GM08714 (cell line): ENCODE measurements at regions not wholly inside any gene's neighbourhood (a gene's known extent, or its start where the extent isn't known, plus 50 kb on each side); places are given as distances from the start of the nearest gene placed in this dataset.

Source experiments
- H3K4me3 ChIP-seq: fragments of 200-500 bp; sonication (Bioruptor generic); 2 replicates; pipeline ENCODE4 v1.5.1; 2014; ENCODE audit warnings: mild to moderate bottlenecking, low read length, inconsistent platforms
- ZNF274 ChIP-seq: IDR thresholded peaks from 2 replicates; pipeline ENCODE4 v1.6.1; 2012; ENCODE audit warnings: mild to moderate bottlenecking, low read depth, low read length

DNA sequence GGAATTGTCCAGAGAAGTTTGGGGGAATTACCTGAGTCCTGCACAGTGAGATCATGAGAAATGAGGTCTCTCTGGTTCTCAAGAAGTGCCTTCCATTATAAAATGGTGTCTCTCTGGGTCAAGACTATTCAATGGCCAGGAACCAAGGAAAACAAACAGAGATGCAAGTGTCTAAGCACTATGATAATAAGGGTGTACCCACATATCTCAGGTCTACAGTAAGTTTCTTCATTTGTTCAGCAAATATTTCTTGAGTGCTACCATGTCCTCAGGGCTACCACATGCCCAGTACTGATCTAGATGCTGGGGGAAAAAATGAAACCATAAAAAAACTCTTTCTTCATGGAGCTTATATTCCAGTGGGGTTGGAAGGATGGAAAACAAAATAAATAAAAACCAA is 170.0 kb downstream of the ACKR3 start:
- H3K4me3 ChIP-seq, result no peak overlapping the region
- no peak for TF ChIP-seq ZNF274

DNA sequence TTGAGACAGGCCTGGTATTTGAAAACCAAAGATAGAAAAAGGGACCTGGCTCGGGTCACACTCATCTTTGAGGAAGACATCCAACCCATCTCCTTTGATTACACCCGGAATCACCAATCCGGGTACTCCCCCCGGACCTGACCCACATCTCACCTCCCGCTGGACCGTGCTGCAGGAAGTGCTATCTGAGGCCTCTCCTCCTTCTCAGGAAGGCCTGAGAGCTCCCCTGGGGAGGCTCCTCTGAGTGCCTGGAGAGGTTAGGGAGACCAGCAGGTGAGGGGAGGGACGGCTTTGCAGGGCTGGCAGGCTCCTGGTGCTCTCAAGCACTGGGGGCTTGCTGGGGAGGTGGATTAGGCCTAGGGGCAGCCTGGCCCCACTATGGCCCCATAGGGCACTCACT is 170.9 kb downstream of the ACKR3 start:
- TF ChIP-seq ZNF274, result no peak

DNA sequence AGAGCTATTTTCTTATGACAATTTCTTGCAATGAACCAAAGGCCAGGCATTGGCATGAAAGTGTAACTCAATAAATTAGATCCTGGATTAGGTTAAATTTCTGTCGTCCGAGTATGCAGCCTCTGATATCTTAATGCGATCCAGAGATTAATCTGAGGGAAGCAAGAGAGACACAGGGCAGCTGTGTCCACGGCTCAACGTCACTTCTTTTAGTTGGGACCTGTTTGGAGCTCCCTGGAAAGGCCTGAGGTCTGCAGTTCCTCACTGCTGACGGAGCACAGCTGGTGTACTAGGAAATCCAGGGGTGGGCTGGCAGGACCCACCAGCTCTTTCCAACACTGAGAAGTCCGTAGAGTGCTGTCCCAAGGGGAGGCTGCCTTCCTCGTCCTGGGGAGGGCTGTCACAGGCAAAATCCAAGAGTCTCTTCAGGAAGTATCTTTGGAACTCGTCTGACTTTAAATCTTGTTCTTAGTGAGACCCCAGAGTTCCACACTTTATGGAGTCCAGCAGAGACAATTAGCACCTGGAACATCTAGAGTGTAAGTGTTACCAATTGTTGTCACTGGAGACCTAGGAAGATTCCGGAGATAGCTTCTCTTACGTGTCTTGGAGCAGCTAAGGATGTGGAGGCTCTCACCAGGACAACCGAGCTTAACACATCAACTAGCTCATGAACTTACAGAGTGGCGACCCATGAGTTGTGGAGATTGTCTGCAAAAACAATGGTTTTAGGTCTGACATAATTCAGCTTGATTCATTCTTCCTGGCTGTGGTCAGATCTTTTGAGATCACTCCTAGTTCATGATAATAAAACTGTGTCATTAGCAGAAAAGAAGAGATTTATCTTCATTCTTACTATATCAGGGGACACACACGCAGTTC is 173.7 kb downstream of the ACKR3 start:
- TF ChIP-seq ZNF274, result no peak
- no peak overlapping the region for H3K4me3 ChIP-seq

More for the DNA sequence above, 170.9 kb downstream of the ACKR3 start:
- no peak overlapping the region for H3K4me3 ChIP-seq

DNA sequence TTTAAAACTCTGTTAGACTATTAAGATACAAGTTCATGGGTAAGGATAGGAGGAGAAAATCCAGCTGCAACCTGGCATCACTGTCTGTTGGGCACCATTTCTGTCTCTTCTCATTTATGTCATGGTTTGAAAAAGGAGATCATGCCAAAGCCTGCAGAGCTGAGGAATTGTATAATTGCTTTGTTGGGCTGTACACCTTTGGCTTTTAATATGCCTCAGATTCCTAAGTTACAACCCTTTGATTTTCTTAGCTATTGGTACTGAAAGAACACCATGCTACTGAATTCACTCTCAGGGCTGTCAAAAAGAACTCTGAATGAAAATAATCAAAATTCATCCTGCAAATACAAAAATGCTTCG is 174.3 kb downstream of the ACKR3 start:
- H3K4me3 ChIP-seq, result no peak overlapping the region
- TF ChIP-seq ZNF274, result no peak

DNA sequence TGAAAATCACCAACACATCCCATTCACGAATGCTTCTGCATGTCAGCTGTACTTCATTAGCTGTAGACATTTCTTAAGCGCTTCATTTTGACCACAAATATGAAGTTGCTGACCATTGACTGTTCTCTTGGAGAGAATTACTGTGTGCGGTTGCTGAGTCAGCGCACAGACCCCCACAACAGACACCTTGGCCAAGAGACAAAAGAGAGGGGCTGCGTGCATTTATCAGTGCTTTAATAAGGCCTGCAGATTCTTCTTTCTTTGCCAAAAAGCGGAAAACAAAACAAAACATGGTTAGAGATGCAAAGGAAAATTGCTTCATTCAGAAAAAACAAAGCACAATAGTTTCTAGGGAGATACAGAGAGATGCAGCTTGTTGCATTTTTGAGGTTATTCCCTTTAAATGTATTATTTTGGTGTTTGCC is 174.7 kb downstream of the ACKR3 start:
- H3K4me3 ChIP-seq, result no peak overlapping the region
- no peak for TF ChIP-seq ZNF274

DNA sequence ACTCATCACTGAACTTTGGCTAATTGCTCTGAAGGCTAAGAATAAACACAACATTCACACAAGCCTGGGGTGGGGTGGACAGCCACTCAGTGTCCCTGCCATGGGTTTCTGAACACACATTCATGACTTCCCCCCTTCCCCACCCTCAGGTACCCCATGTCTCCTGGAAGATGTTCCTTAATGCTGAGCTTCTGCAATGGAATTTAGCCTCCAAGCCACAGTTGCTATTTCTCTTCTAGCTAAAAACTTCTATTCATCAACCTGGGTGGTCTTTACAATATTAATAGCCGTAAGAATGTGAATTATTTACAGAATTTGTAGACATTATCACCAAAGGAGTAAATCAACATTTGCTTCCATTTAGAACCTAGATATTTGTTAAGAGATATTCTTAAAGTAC is 175.1 kb downstream of the ACKR3 start:
- TF ChIP-seq ZNF274, result no peak
- H3K4me3 ChIP-seq, result no peak overlapping the region

DNA sequence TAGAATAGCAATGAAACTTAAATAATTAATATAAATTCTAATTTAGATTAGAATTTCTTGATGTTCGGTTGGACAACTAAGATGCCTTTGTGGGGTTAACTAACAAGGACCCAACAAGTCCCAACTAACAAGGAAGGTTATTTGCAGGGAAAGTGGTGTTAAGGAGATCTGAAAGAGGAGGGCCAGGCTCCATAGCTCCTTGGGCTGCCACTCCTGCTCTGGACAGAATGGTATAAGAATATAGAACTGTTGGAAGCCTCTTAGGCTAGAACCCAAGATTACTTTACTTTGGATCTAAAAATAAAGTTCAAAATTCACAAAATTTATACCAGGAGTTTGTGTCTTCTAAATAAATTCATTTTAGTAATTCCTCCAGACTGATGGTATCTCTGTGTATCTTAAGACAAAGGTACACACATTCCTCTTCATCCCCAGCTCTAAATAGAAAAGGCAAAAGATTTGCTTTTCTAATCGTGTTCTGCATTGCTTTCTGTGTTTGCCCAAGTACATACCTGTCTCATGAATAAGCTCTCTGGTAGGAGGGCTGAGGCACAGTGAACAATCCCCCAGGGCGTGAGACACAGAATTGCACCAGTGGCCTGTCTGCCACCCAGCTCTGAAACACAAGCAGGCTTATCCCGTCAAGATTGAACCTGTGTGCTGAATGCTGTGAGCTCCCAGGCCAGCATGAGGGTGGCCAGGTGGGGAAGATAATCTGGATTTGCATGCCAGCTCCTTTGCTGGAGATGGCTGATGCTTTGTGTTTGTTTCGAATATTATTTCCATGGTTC is 176.0 kb downstream of the ACKR3 start:
- no peak overlapping the region for H3K4me3 ChIP-seq

DNA sequence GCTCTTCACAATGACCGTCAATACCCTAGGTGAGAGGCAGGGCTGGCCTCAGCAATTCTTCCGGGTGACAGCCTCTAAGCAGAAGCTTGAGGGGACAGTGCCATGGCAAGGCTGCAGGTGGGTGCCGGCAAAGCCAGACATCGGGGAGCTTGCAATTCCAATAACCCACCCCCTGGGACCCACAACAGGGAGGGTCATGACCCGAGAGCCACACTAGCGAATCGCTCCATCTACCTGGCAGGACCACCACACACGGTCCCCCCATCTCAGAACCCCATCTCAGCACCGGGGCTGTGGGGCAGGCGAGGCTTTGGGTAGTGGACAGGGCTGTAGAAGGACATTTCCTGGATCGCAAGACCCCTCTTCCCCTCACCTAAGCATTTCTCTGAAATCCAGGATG is 177.2 kb downstream of the ACKR3 start:
- TF ChIP-seq ZNF274, result no peak
- no peak overlapping the region for H3K4me3 ChIP-seq

More for the DNA sequence above, 176.0 kb downstream of the ACKR3 start:
- TF ChIP-seq ZNF274, result no peak

DNA sequence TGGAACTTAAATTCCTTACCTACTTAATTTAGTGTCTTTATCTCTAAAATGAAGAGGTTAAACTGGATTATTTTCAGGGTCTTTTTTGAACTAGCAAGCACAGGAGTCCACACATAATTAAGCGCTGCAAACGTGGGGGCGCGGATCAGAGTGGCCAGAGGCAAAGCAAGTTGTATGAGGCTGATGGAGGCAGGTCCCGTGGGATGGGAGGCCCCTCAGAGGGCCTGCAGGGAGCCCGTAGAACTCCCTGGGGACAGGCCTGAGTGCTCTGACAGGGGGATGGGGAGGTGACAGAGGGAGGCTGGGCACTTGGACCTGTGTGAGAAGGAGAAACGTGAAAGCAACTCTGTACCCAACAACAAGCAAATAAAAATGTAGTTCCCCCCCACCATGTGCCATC is 177.8 kb downstream of the ACKR3 start:
- TF ChIP-seq ZNF274, result no peak
- no peak overlapping the region for H3K4me3 ChIP-seq

DNA sequence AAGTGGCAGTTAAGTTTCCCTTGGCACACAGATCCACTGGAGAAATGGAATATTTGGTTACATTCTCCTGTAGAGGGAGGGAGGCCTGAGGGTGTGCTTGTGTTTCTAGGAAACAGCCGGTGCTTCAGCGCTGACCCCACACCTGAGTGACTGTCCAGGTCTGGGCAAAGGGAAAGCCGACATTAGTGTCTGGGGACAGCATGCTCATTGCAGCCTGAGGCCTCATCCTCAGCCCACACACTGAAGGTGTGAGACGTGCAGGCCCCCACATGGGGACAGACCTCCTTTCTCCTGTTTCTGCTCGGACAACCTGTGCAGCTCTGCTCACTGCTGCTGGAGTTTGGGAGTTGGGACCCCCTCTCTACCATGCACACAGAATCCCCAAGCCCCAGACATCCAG is 178.3 kb downstream of the ACKR3 start:
- TF ChIP-seq ZNF274, result no peak
- H3K4me3 ChIP-seq, result no peak overlapping the region

DNA sequence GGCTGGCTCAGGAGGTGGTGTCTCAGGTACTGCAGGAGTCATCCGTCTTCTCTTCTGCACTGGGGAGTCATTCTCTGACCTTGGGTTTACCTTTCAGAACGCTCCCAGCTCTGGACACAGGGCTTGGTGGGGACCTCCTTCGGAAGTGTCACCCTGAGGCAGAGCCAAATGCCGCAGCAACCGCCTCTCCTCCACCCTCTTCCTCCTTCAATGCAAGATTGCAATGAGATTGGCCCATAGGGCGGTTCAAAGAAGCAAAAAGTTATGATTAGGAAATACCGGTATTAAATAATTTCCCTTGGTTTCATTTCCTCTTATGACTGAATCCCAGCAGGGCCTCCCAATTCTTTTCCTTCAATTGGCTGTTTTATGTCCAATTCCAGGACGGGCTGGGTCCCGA is 178.8 kb downstream of the ACKR3 start:
- TF ChIP-seq ZNF274, result no peak
- H3K4me3 ChIP-seq, result no peak overlapping the region

DNA sequence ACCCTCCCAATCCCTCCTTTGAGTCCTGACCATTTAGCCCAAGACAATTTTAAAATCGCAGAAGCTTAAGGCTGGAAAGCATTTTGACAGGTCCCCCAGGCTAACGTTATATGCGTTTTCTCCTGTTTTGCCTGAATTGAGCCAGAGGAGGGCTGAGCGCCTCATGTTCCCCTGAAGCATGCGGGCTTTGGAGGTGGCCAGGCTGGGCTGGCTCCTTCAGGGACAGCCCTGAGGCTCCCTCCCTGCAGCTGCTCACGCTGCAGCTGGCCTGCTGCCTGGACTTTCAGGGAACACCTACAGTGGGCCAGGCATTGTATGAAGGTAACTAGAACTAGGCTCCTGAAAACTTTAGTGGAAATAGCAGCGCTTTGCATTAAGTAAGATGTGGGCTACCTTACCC is 179.2 kb downstream of the ACKR3 start:
- TF ChIP-seq ZNF274, result no peak
- no peak overlapping the region for H3K4me3 ChIP-seq

DNA sequence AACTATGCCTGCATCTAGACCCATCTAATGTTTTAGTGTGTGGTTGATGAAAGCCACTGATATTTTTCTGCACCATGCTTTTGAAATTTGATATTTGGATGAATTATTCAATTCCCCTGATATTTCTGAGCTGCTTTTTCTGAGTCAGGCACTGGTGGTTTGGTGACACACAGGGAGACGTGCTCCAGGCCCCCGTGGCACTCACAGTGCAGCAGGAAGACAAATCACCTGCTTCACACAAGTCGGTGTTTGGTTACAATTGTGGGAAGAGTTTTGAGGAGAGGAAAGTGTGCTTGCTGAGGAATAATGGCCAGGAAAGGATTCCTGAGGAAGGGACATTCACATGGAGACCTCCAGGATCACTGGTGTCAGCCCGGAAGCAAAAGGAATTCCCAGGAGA is 179.7 kb downstream of the ACKR3 start:
- no peak for TF ChIP-seq ZNF274
- no peak overlapping the region for H3K4me3 ChIP-seq

DNA sequence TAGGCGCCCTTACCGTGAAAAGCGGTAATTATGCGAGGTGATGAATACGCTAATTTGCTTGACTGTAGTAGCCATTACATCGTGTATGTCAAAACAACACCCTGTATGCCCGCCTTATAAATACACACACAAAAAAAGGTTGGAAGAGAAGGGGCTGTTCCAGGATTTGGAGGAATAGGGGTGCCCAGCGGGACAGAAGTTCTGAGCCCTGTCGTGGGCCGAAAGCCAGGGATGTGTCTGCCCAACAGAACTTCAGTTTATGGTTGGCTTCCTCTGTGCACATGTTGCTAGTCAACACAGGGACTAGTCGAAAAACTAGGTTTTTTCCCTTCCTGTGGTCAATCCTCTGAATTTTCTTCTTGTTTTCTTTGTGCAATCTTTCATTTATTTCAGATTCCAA is 182.5 kb downstream of the ACKR3 start:
- H3K4me3 ChIP-seq, result no peak overlapping the region
- no peak for TF ChIP-seq ZNF274
